Effector memory CD4-positive, alpha-beta T cell (primary cell): ENCODE measurements at regions not wholly inside any gene's neighbourhood (a gene's known extent, or its start where the extent isn't known, plus 50 kb on each side); places are given as distances from the start of the nearest gene placed in this dataset.
"Not testable (repeated sequence)": the region's sequence is repeated elsewhere in the genome, so short reads cannot be mapped to it uniquely, and the experiment has no call there.

Experiments
- DNase-seq, 3 donors: peaks; one replicate each; pipeline ENCODE4 v3.0.0-alpha.2; 2020
- H3K27ac ChIP-seq: 2 replicates; pipeline ENCODE4 v1.7.0; 2013; ENCODE audit warnings: mild to moderate bottlenecking, low read length, moderate library complexity; ENCODE audit not compliant: insufficient read depth, poor library complexity, severe bottlenecking
- H3K27me3 ChIP-seq: replicated peaks from 2 replicates; pipeline ENCODE4 v1.7.0; 2013; ENCODE audit warnings: mild to moderate bottlenecking, low read length; ENCODE audit not compliant: insufficient read depth, control insufficient read depth, poor library complexity, severe bottlenecking
- H3K36me3 ChIP-seq: 2 replicates; pipeline ENCODE4 v1.7.0; 2013; ENCODE audit warnings: mild to moderate bottlenecking, low read length, moderate library complexity; ENCODE audit not compliant: control insufficient read depth, insufficient read depth
- H3K4me1 ChIP-seq: 2 replicates; pipeline ENCODE4 v1.7.0; 2013; ENCODE audit warnings: low read length, mild to moderate bottlenecking; ENCODE audit not compliant: control insufficient read depth, insufficient read depth, poor library complexity, severe bottlenecking
- H3K4me3 ChIP-seq: 2 replicates; pipeline ENCODE4 v1.7.0; 2013; ENCODE audit warnings: low read length, low read depth, mild to moderate bottlenecking; ENCODE audit not compliant: insufficient read depth, poor library complexity, severe bottlenecking
- H3K9me3 ChIP-seq: 2 replicates; pipeline ENCODE4 v1.7.0; 2013; ENCODE audit warnings: mild to moderate bottlenecking, low read length, moderate library complexity; ENCODE audit not compliant: control insufficient read depth

GRCh38 chrX:108914791-108915190 is 178.4 kb upstream of the IRS4 start:
- H3K36me3 ChIP-seq = no peaks in the 10 kb centered on the region
- no peaks in the 10 kb centered on the region for H3K9me3 ChIP-seq
- no peaks in the 10 kb centered on the region for H3K27me3 ChIP-seq
- H3K4me3 ChIP-seq = no peak overlapping the region
- no peak overlapping the region for H3K27ac ChIP-seq
- no peaks in the 10 kb centered on the region for H3K4me1 ChIP-seq
- DNase-seq = no peak

- not testable (repeated sequence) for H3K36me3 ChIP-seq, H3K4me1 ChIP-seq, DNase-seq, H3K27me3 ChIP-seq, H3K27ac ChIP-seq, H3K9me3 ChIP-seq, H3K4me3 ChIP-seq
Observed at GRCh38 chrX:108903831-108904230, 167.5 kb upstream of the IRS4 start.

GRCh38 chrX:108900333-108900732 is 164.0 kb upstream of the IRS4 start:
- no peaks in the 10 kb centered on the region for H3K4me1 ChIP-seq
- H3K9me3 ChIP-seq = no peaks in the 10 kb centered on the region
- no peak for DNase-seq
- H3K36me3 ChIP-seq = no peaks in the 10 kb centered on the region
- no peak overlapping the region for H3K27ac ChIP-seq
- H3K4me3 ChIP-seq = no peak overlapping the region
- H3K27me3 ChIP-seq = no peaks in the 10 kb centered on the region

- H3K4me1 ChIP-seq, H3K27ac ChIP-seq: not testable (repeated sequence)
Observed at GRCh38 chrX:108896349-108896748, 160.0 kb upstream of the IRS4 start.

GRCh38 chrX:108892501-108892900 is 156.1 kb upstream of the IRS4 start:
- no peaks in the 10 kb centered on the region for H3K9me3 ChIP-seq
- no peaks in the 10 kb centered on the region for H3K4me1 ChIP-seq
- no peak overlapping the region for H3K27ac ChIP-seq
- DNase-seq = no peak
- H3K27me3 ChIP-seq = no peaks in the 10 kb centered on the region
- no peaks in the 10 kb centered on the region for H3K36me3 ChIP-seq
- no peak overlapping the region for H3K4me3 ChIP-seq

More at GRCh38 chrX:108896349-108896748, 160.0 kb upstream of the IRS4 start:
- H3K36me3 ChIP-seq, H3K9me3 ChIP-seq, H3K4me3 ChIP-seq, DNase-seq, H3K27me3 ChIP-seq: not testable (repeated sequence)

GRCh38 chrX:108875548-108875947 is 139.2 kb upstream of the IRS4 start:
- no peak overlapping the region for H3K4me3 ChIP-seq
- no peak for DNase-seq

GRCh38 chrX:108843039-108843438 is 106.7 kb upstream of the IRS4 start:
- not testable (repeated sequence) for H3K4me1 ChIP-seq, H3K27ac ChIP-seq, H3K9me3 ChIP-seq, H3K36me3 ChIP-seq, H3K4me3 ChIP-seq, H3K27me3 ChIP-seq, DNase-seq

More at GRCh38 chrX:108875548-108875947, 139.2 kb upstream of the IRS4 start:
- Histone ChIP-seq H3K9me3 (no peaks in the 10 kb centered on the region), H3K27ac (no peak overlapping the region), H3K36me3 (no peaks in the 10 kb centered on the region), H3K4me1 (no peaks in the 10 kb centered on the region), H3K27me3 (no peaks in the 10 kb centered on the region)

GRCh38 chrX:108833993-108834392 is 97.6 kb upstream of the IRS4 start:
- no peaks in the 10 kb centered on the region for H3K9me3 ChIP-seq
- H3K27me3 ChIP-seq = no peaks in the 10 kb centered on the region
- no peak for DNase-seq
- H3K27ac ChIP-seq = no peak overlapping the region
- no peaks in the 10 kb centered on the region for H3K36me3 ChIP-seq
- no peaks in the 10 kb centered on the region for H3K4me1 ChIP-seq
- H3K4me3 ChIP-seq = no peak overlapping the region

- Histone ChIP-seq H3K4me3 (no peak overlapping the region), H3K27me3 (no peaks in the 10 kb centered on the region), H3K4me1 (no peaks in the 10 kb centered on the region), H3K27ac (no peak overlapping the region), H3K36me3 (no peaks in the 10 kb centered on the region), H3K9me3 (no peaks in the 10 kb centered on the region)
- DNase-seq = no peak
Observed at GRCh38 chrX:108811891-108812290, 75.5 kb upstream of the IRS4 start.

- DNase-seq = no peak
- Histone ChIP-seq H3K9me3 (no peaks in the 10 kb centered on the region), H3K27ac (no peak overlapping the region), H3K27me3 (no peaks in the 10 kb centered on the region), H3K4me3 (no peak overlapping the region), H3K36me3 (no peaks in the 10 kb centered on the region), H3K4me1 (no peaks in the 10 kb centered on the region)
Observed at GRCh38 chrX:108795240-108795639, 58.9 kb upstream of the IRS4 start.
